GM23338 (cell line): ENCODE measurements at regions not wholly inside any gene's neighbourhood (a gene's known extent, or its start where the extent isn't known, plus 50 kb on each side); places are given as distances from the start of the nearest gene placed in this dataset.
"Not testable (repeated sequence)": the region's sequence is repeated elsewhere in the genome, so short reads cannot be mapped to it uniquely, and the experiment has no call there.

Experiments
- ATAC-seq: fragments of 200-7000 bp; cut with Tn5 transposase; 3 replicates; pipeline ENCODE4 v1.9.1; 2020
- DNase-seq: peaks from one replicate; pipeline ENCODE4 v3.0.0-alpha.2; 2015; ENCODE audit warnings: low spot score
- H2AFZ ChIP-seq: fragments of 200-600 bp; sonication (generic); 2 replicates; pipeline ENCODE4 v1.8.0; 2016; ENCODE audit warnings: antibody characterized with exemption, mild to moderate bottlenecking, moderate library complexity
- H3F3A ChIP-seq: fragments of 200-600 bp; sonication (generic); replicated peaks from 2 replicates; pipeline ENCODE4 v1.8.0; 2017; ENCODE audit warnings: antibody characterized with exemption, mixed run types, low read depth
- H3K27ac ChIP-seq: fragments of 200-600 bp; sonication (generic); 2 replicates; pipeline ENCODE4 v1.6.1; 2016; ENCODE audit warnings: low read depth
- H3K27me3 ChIP-seq: fragments of 200-600 bp; sonication (generic); 2 replicates; pipeline ENCODE4 v1.8.0; 2016; ENCODE audit warnings: mild to moderate bottlenecking, mixed run types, moderate library complexity; ENCODE audit not compliant: insufficient read depth
- H3K36me3 ChIP-seq: fragments of 200-600 bp; sonication (generic); 2 replicates; pipeline ENCODE4 v1.8.0; 2016; ENCODE audit warnings: mild to moderate bottlenecking; ENCODE audit not compliant: insufficient read depth
- H3K4me1 ChIP-seq: fragments of 200-600 bp; sonication (generic); 2 replicates; pipeline ENCODE4 v1.8.0; 2016; ENCODE audit warnings: mild to moderate bottlenecking, moderate library complexity; ENCODE audit not compliant: insufficient read depth
- H3K4me2 ChIP-seq: fragments of 200-600 bp; sonication (generic); 2 replicates; pipeline ENCODE4 v1.7.1; 2017; ENCODE audit warnings: mixed run types
- H3K4me3 ChIP-seq: fragments of 200-600 bp; sonication (generic); 2 replicates; pipeline ENCODE4 v1.6.1; 2016; ENCODE audit warnings: mixed run types
- H3K79me2 ChIP-seq: fragments of 200-600 bp; sonication (generic); replicated peaks from 2 replicates; pipeline ENCODE4 v1.8.0; 2017; ENCODE audit warnings: mild to moderate bottlenecking; ENCODE audit not compliant: insufficient read depth
- H3K9me2 ChIP-seq: fragments of 200-600 bp; sonication (generic); 2 replicates; pipeline ENCODE4 v1.8.0; 2017; ENCODE audit not compliant: insufficient read depth
- H4K20me1 ChIP-seq: fragments of 200-600 bp; sonication (generic); replicated peaks from 2 replicates; pipeline ENCODE4 v1.8.0; 2017; ENCODE audit warnings: mild to moderate bottlenecking; ENCODE audit not compliant: insufficient read depth
- H3K27ac Mint-ChIP-seq: 2 replicates; pipeline ENCODE4 v1.8.0; 2020; ENCODE audit warnings: inconsistent platforms, mild to moderate bottlenecking, moderate library complexity, mixed read lengths
- H3K27me3 Mint-ChIP-seq: 3 replicates; pipeline ENCODE4 v1.8.0; 2022; ENCODE audit warnings: low read depth, mild to moderate bottlenecking, moderate library complexity, mixed read lengths, inconsistent platforms; ENCODE audit not compliant: insufficient read depth, poor library complexity
- H3K36me3 Mint-ChIP-seq: 3 replicates; pipeline ENCODE4 v1.8.0; 2021; ENCODE audit warnings: low read depth, mild to moderate bottlenecking, inconsistent platforms, moderate library complexity, mixed read lengths
- H3K4me1 Mint-ChIP-seq: 3 replicates; pipeline ENCODE4 v1.8.0; 2020; ENCODE audit warnings: mild to moderate bottlenecking, inconsistent platforms, mixed read lengths
- H3K4me3 Mint-ChIP-seq: 3 replicates; pipeline ENCODE4 v1.8.0; 2021; ENCODE audit warnings: moderate library complexity, mild to moderate bottlenecking, inconsistent platforms, mixed read lengths
- H3K9me3 Mint-ChIP-seq: 3 replicates; pipeline ENCODE4 v1.8.0; 2020; ENCODE audit warnings: moderate library complexity, mild to moderate bottlenecking, inconsistent platforms, mixed read lengths
- CREB1 ChIP-seq: fragments of 250-450 bp; sonication (Bioruptor Pico); IDR thresholded peaks from 2 replicates; pipeline ENCODE4 v1.5.0; 2020; ENCODE audit warnings: low read depth, mild to moderate bottlenecking, moderate library complexity
- JUNB ChIP-seq: IDR thresholded peaks from one replicate; pipeline ENCODE4 v1.6.1; 2016; ENCODE audit warnings: antibody characterized with exemption; ENCODE audit not compliant: unreplicated experiment
- STAT1 ChIP-seq: IDR thresholded peaks from one replicate; pipeline ENCODE4 v1.6.1; 2016; ENCODE audit warnings: antibody characterized with exemption; ENCODE audit not compliant: unreplicated experiment
- ZNF331 ChIP-seq: fragments of 250-450 bp; sonication (Bioruptor Pico); IDR thresholded peaks from 2 replicates; pipeline ENCODE4 v1.5.0; 2020; ENCODE audit warnings: low read depth, mild to moderate bottlenecking, moderate library complexity
- TF ChIP-seq, protein P1 (sequence below), 2 experiments: fragments of 200-600 bp in 1 of 2; sonication (generic) in 1 of 2; conservative IDR thresholded peaks; 2 replicates each; pipeline versions ENCODE4 v1.5.1 to v1.6.1; 2016 to 2017; ENCODE audit warnings: antibody characterized with exemption in 2 of 2, low read depth in 2 of 2, mild to moderate bottlenecking in 2 of 2, moderate library complexity in 1 of 2
- TF ChIP-seq, protein P2 (sequence below): IDR thresholded peaks from one replicate; pipeline ENCODE4 v1.6.1; 2018; ENCODE audit warnings: antibody characterized with exemption; ENCODE audit not compliant: unreplicated experiment
- TF ChIP-seq, protein P3 (sequence below): IDR thresholded peaks from 2 replicates; pipeline ENCODE4 v1.6.1; 2016; ENCODE audit warnings: antibody characterized with exemption

DNA sequence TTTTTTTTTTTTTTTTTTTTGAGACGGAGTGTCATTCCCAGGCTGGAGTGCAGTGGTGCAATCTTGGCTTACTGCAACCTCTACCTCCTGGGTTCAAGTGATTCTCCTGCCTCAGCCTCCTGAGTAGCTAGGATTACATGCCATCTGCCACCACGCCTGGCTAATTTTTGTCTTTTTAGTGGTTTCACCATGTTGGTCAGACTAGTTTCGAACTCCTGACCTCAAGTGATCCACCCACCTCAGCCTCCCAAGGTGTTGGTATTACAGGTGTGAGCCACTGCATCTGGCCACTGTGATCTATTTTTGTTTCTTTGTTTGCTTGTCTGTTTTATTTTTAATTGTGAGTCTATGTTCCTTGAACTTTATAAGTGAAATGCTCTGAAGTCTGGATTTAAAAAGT, 646.8 kb upstream of the RGS18 start:
- H3K4me3 Mint-ChIP-seq = not testable (repeated sequence)

DNA sequence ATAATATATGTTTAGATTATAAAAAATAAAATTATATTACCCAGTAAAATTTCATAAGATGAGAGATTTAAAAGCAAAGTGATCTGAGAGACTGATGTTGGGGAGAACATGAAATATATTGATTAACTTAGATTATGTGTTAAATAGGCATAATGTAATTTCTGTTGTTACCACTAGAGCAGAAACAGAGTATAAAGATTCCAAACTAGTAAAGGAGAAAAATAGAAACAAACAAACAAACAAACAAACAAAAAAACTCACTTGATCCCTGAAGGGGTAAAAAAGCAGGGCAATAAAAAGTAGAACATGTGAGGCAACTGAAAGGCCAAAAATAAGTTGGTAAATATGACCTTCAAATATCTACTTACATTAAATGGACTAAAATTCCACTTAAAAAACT, 640.4 kb upstream of the RGS18 start:
- H2AFZ ChIP-seq = no peak overlapping the region
- peaks cover 3% of the 10 kb centered on the region; the same call in 1 of the 3 replicates for H3K4me1 Mint-ChIP-seq

More for the DNA sequence above, 646.8 kb upstream of the RGS18 start:
- not testable (repeated sequence) for H3K4me2 ChIP-seq, H3K36me3 ChIP-seq, H4K20me1 ChIP-seq, H3K4me1 ChIP-seq, H3K4me1 Mint-ChIP-seq, DNase-seq, H3F3A ChIP-seq, H3K27me3 Mint-ChIP-seq, H3K27ac ChIP-seq, H3K9me2 ChIP-seq, H3K4me3 ChIP-seq, H2AFZ ChIP-seq, H3K79me2 ChIP-seq, H3K27me3 ChIP-seq, H3K27ac Mint-ChIP-seq, ATAC-seq
- Mint-ChIP-seq H3K9me3 (peaks cover 16% of the 10 kb centered on the region; the same call in 2 of the 3 replicates), H3K36me3 (peaks cover 14% of the 10 kb centered on the region; the same call in 2 of the 3 replicates)

More for the DNA sequence above, 640.4 kb upstream of the RGS18 start:
- Histone ChIP-seq H3F3A (no peaks in the 10 kb centered on the region), H3K27ac (no peak overlapping the region), H3K36me3 (no peaks in the 10 kb centered on the region), H3K79me2 (no peaks in the 10 kb centered on the region), H3K4me2 (no peak overlapping the region), H3K9me2 (no peaks in the 10 kb centered on the region), H3K4me1 (no peaks in the 10 kb centered on the region), H3K4me3 (no peak overlapping the region), H3K27me3 (no peaks in the 10 kb centered on the region), H4K20me1 (no peaks in the 10 kb centered on the region)
- TF ChIP-seq JUNB = no peak
- TF ChIP-seq, protein P1, sequence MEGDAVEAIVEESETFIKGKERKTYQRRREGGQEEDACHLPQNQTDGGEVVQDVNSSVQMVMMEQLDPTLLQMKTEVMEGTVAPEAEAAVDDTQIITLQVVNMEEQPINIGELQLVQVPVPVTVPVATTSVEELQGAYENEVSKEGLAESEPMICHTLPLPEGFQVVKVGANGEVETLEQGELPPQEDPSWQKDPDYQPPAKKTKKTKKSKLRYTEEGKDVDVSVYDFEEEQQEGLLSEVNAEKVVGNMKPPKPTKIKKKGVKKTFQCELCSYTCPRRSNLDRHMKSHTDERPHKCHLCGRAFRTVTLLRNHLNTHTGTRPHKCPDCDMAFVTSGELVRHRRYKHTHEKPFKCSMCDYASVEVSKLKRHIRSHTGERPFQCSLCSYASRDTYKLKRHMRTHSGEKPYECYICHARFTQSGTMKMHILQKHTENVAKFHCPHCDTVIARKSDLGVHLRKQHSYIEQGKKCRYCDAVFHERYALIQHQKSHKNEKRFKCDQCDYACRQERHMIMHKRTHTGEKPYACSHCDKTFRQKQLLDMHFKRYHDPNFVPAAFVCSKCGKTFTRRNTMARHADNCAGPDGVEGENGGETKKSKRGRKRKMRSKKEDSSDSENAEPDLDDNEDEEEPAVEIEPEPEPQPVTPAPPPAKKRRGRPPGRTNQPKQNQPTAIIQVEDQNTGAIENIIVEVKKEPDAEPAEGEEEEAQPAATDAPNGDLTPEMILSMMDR (conservative IDR thresholded peaks at IDR 0.05; ENCODE audit: low read depth in 2 of 2) = peak in 1 of 2 experiments; percentile 33; a peak in 1 of 4 replicates
- TF ChIP-seq, protein P2, sequence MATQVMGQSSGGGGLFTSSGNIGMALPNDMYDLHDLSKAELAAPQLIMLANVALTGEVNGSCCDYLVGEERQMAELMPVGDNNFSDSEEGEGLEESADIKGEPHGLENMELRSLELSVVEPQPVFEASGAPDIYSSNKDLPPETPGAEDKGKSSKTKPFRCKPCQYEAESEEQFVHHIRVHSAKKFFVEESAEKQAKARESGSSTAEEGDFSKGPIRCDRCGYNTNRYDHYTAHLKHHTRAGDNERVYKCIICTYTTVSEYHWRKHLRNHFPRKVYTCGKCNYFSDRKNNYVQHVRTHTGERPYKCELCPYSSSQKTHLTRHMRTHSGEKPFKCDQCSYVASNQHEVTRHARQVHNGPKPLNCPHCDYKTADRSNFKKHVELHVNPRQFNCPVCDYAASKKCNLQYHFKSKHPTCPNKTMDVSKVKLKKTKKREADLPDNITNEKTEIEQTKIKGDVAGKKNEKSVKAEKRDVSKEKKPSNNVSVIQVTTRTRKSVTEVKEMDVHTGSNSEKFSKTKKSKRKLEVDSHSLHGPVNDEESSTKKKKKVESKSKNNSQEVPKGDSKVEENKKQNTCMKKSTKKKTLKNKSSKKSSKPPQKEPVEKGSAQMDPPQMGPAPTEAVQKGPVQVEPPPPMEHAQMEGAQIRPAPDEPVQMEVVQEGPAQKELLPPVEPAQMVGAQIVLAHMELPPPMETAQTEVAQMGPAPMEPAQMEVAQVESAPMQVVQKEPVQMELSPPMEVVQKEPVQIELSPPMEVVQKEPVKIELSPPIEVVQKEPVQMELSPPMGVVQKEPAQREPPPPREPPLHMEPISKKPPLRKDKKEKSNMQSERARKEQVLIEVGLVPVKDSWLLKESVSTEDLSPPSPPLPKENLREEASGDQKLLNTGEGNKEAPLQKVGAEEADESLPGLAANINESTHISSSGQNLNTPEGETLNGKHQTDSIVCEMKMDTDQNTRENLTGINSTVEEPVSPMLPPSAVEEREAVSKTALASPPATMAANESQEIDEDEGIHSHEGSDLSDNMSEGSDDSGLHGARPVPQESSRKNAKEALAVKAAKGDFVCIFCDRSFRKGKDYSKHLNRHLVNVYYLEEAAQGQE = no peak
- no peak for TF ChIP-seq ZNF331 (CRISPR knock-in tag)
- no peak for TF ChIP-seq CREB1 (CRISPR knock-in tag)
- TF ChIP-seq, protein P3, sequence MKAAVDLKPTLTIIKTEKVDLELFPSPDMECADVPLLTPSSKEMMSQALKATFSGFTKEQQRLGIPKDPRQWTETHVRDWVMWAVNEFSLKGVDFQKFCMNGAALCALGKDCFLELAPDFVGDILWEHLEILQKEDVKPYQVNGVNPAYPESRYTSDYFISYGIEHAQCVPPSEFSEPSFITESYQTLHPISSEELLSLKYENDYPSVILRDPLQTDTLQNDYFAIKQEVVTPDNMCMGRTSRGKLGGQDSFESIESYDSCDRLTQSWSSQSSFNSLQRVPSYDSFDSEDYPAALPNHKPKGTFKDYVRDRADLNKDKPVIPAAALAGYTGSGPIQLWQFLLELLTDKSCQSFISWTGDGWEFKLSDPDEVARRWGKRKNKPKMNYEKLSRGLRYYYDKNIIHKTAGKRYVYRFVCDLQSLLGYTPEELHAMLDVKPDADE = no peak
- TF ChIP-seq STAT1 = no peak
- DNase-seq = no peak
- Mint-ChIP-seq H3K9me3 (peaks cover 9% of the 10 kb centered on the region; the same call in 2 of the 3 replicates), H3K27ac (no peak overlapping the region), H3K27me3 (no peaks in the 10 kb centered on the region), H3K36me3 (peaks cover 8% of the 10 kb centered on the region; the same call in 2 of the 3 replicates), H3K4me3 (no peak overlapping the region)
- ATAC-seq = no peak
